ENCODE measurements at regions not wholly inside any gene's neighbourhood (a gene's known extent, or its start where the extent isn't known, plus 50 kb on each side); places are given as distances from the start of the nearest gene placed in this dataset.

DNA sequence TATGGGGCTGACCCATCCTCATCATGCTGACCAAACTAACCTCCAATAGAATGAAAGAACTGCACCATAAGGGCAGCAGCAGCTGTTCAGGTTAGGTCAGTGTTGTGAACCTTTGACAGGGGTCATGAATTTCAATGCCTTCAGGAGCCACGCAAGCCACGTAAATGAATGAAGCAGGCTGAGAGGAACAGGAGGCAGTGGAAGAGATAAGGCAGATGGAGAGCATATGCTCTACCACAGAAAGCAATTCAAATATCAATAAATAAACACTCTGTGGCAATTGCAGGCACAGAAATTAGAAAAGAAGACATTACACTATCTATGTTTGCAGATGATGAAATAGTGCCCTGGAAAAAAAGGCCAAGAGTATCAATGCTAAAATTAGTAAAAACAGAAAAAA lies 56.3 kb downstream of the SCG2 start (continued):
- TF ChIP-seq, protein P1, sequence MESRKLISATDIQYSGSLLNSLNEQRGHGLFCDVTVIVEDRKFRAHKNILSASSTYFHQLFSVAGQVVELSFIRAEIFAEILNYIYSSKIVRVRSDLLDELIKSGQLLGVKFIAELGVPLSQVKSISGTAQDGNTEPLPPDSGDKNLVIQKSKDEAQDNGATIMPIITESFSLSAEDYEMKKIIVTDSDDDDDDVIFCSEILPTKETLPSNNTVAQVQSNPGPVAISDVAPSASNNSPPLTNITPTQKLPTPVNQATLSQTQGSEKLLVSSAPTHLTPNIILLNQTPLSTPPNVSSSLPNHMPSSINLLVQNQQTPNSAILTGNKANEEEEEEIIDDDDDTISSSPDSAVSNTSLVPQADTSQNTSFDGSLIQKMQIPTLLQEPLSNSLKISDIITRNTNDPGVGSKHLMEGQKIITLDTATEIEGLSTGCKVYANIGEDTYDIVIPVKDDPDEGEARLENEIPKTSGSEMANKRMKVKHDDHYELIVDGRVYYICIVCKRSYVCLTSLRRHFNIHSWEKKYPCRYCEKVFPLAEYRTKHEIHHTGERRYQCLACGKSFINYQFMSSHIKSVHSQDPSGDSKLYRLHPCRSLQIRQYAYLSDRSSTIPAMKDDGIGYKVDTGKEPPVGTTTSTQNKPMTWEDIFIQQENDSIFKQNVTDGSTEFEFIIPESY (IDR thresholded peaks at IDR 0.05; ENCODE audit: borderline replicate concordance, low read depth) = no peak
- TF ChIP-seq CHD2 (IDR thresholded peaks at IDR 0.05; ENCODE audit: low read length, partially characterized antibody) (peak; percentile 51), POLR2AphosphoS5 (IDR thresholded peaks at IDR 0.05; ENCODE audit: low read depth, low read length) (no peak), NRF1 (IDR thresholded peaks at IDR 0.05; ENCODE audit: low read depth, low read length) (no peak), TCF12 (IDR thresholded peaks at IDR 0.05) (peak; percentile 65), RXRA (IDR thresholded peaks at IDR 0.05; ENCODE audit: borderline replicate concordance, low read depth) (no peak), RAD21 (IDR thresholded peaks at IDR 0.05; ENCODE audit: low read length) (no peak), RFX5 (IDR thresholded peaks at IDR 0.05; ENCODE audit: low read length) (no peak), JUND (IDR thresholded peaks at IDR 0.05) (no peak), TAF1 (IDR thresholded peaks at IDR 0.05; ENCODE audit: borderline replicate concordance, low read depth, low read length) (no peak), TEAD4 (IDR thresholded peaks at IDR 0.05; ENCODE audit: borderline replicate concordance, insufficient read depth) (no peak), SMC3 (IDR thresholded peaks at IDR 0.05; ENCODE audit: low read depth, low read length) (no peak)
- TF ChIP-seq, protein P2, sequence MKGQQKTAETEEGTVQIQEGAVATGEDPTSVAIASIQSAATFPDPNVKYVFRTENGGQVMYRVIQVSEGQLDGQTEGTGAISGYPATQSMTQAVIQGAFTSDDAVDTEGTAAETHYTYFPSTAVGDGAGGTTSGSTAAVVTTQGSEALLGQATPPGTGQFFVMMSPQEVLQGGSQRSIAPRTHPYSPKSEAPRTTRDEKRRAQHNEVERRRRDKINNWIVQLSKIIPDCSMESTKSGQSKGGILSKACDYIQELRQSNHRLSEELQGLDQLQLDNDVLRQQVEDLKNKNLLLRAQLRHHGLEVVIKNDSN (IDR thresholded peaks at IDR 0.05; ENCODE audit: borderline replicate concordance, low read depth) = no peak

Small RNA genes in the stretch of these regions (small RNA-seq; reads per million reads assigned to genes)
- gene HIGD1AP4 (0 reads per million in 7 experiments), gene RN7SL807P (0 reads per million in 7 experiments)

Measured in SK-N-SH (cell line).